Activated CD8-positive, alpha-beta T cell treated with anti-CD3 and anti-CD28 coated beads, Interleukin-2, amount 10 ng/mL, durations not matched to agents 7 days and 5 days (primary cell): ENCODE measurements at regions not wholly inside any gene's neighbourhood (a gene's known extent, or its start where the extent isn't known, plus 50 kb on each side); places are given as distances from the start of the nearest gene placed in this dataset.
A peak's percentile ranks its signal among the peaks of the same experiment; 100 is the strongest.

ENCODE experiments used
- ATAC-seq: fragments of 150-1000 bp; cut with Tn5 transposase; one replicate; pipeline ENCODE4 v1.10.0; 2021; ENCODE audit warnings: moderate library complexity
- CTCF ChIA-PET: fragments of 350-600 bp; sonication (Branson Sonifier 250); formaldehyde crosslinking; loops from one replicate; lab custom pipeline; 2021; ENCODE audit warnings: antibody characterized with exemption; lab: Charles Lee
- POLR2A ChIA-PET: fragments of 350-600 bp; sonication (Branson Sonifier 250); formaldehyde crosslinking; loops from one replicate; lab custom pipeline; 2021; ENCODE audit warnings: antibody characterized with exemption; lab: Charles Lee
- DNase-seq: peaks from one replicate; pipeline ENCODE4 v3.0.0-alpha.2; 2020
- H3K27ac Mint-ChIP-seq: one replicate; pipeline ENCODE4 v1.8.0; 2021; ENCODE audit warnings: mild to moderate bottlenecking, mixed read lengths
- H3K27me3 Mint-ChIP-seq: one replicate; pipeline ENCODE4 v1.8.0; 2021; ENCODE audit warnings: low read depth, mixed read lengths
- H3K36me3 Mint-ChIP-seq: one replicate; pipeline ENCODE4 v1.8.0; 2021; ENCODE audit warnings: low read depth, mixed read lengths
- H3K4me1 Mint-ChIP-seq: one replicate; pipeline ENCODE4 v1.8.0; 2021; ENCODE audit warnings: low read depth, mixed read lengths
- H3K4me3 Mint-ChIP-seq: one replicate; pipeline ENCODE4 v1.8.0; 2021; ENCODE audit warnings: mild to moderate bottlenecking, mixed read lengths
- H3K9me3 Mint-ChIP-seq: one replicate; pipeline ENCODE4 v1.8.0; 2022; ENCODE audit warnings: mixed read lengths; ENCODE audit not compliant: insufficient read depth

- H3K4me1 Mint-ChIP-seq: peaks cover 37% of the 10 kb centered on the region
- ChIA-PET CTCF (interaction anchor here (0.6 to 1.8 kb wide), 2 partner anchors 10 to 204 kb away, joined by 3 read pairs; no protein-coding TSS in a partner anchor), POLR2A (no interaction called here)
- peaks cover 3% of the 10 kb centered on the region for H3K27me3 Mint-ChIP-seq
- no peak overlapping the region for H3K4me3 Mint-ChIP-seq
- H3K27ac Mint-ChIP-seq: no peak overlapping the region
- ATAC-seq (no peak), DNase-seq (no peak)
- no peaks in the 10 kb centered on the region for H3K36me3 Mint-ChIP-seq
- H3K9me3 Mint-ChIP-seq: no peaks in the 10 kb centered on the region
These were observed 243.3 kb downstream of the ERMARD start for GRCh38 chr6:169994739-169995138.

GRCh38 chr6:169993861-169994481 is 242.5 kb downstream of the ERMARD start:
- peak overlapping the region; percentile 8 for H3K27ac Mint-ChIP-seq
- H3K4me3 Mint-ChIP-seq: no peak overlapping the region
- DNase-seq (no peak), ATAC-seq (no peak)
- POLR2A ChIA-PET: no interaction called here
- peaks cover 3% of the 10 kb centered on the region for H3K27me3 Mint-ChIP-seq
- no peaks in the 10 kb centered on the region for H3K36me3 Mint-ChIP-seq
- peaks cover 41% of the 10 kb centered on the region for H3K4me1 Mint-ChIP-seq
- H3K9me3 Mint-ChIP-seq: no peaks in the 10 kb centered on the region
- CTCF ChIA-PET: interaction anchor here (0.9 to 1.8 kb wide), 2 partner anchors 10 to 204 kb away, joined by 3 to 4 read pairs; no protein-coding TSS in a partner anchor

DNA sequence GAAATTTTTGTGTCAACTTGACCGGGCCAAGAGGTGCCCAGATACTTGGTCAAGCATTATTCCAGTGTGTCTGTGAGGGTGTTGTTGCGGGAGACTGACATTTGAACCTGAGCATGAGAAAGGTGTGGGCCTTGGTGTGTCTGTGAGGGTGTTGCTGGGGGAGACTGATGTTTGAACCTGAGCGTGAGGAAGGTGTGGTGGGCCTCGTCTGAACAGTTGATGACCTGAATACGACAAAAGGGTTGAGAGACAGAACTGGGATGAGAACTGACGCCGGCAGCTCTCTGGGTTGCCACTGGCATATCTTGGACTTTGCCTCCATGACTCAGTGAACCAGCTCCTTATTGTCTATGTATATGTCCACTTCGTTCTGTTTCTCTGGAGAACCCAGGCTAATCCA is 240.5 kb downstream of the ERMARD start:
- POLR2A ChIA-PET: no interaction called here
- Mint-ChIP-seq H3K4me3 (no peak overlapping the region), H3K27me3 (peaks cover 3% of the 10 kb centered on the region), H3K9me3 (no peaks in the 10 kb centered on the region), H3K36me3 (no peaks in the 10 kb centered on the region), H3K27ac (no peak overlapping the region), H3K4me1 (peaks cover 33% of the 10 kb centered on the region)
- CTCF ChIA-PET: interaction anchor here (1.6 kb wide), 1 partner anchor 525 kb away, joined by 5 read pairs; no protein-coding TSS in a partner anchor
- no peak for DNase-seq
- no peak for ATAC-seq

GRCh38 chr6:169991031-169991390 is 239.6 kb downstream of the ERMARD start:
- H3K4me3 Mint-ChIP-seq: no peak overlapping the region
- CTCF ChIA-PET: interaction anchor here (1.6 kb wide), 1 partner anchor 526 kb away, joined by 5 read pairs; no protein-coding TSS in a partner anchor
- DNase-seq: no peak
- ATAC-seq: no peak
- peaks cover 33% of the 10 kb centered on the region for H3K4me1 Mint-ChIP-seq
- H3K9me3 Mint-ChIP-seq: no peaks in the 10 kb centered on the region
- H3K36me3 Mint-ChIP-seq: no peaks in the 10 kb centered on the region
- no peak overlapping the region for H3K27ac Mint-ChIP-seq
- POLR2A ChIA-PET: no interaction called here
- H3K27me3 Mint-ChIP-seq: peaks cover 3% of the 10 kb centered on the region

DNA sequence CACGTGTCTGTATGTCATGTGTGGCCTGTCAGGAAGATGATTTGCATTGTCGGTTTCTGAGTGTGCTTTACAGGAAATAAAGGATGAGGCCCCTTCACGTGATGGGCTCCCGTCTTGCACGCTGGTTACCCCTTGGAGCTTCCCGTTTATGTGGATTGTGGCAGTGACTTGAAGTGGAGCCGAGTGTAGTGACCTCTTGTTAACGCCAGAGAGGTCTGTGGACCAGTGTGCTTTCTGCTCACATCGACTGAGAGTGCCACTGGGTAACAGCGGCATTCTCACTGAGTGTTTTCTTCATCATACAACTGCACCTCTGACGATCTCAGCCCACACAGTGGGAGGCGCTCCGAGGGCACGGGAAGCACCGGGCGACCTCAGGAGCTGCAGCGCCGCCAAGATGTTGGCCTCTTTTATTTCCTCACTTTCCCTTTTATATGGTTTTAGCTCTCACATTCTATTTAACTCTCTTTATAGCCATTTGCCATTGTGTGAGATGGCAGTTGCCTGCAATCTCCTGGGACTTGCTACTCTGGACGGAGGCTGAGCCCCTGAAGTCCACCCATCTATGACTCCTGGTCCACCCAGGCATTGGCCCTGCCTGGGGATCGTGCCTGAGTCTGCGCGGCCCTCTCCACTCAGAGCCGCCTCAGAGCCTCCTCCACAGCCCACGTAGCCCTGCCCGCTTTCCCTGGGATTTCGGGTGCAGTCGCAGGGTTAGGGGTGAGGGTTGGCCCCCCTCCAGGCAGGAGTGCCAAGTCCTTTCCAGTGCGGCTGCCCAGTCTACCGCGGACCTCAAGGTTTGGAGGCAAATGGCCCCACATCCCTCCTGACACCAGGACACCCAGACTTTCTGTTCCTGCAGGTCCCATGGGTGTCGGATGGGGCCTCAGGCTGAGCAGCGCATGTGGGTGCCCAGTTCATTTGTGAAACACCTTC is 238.9 kb downstream of the ERMARD start:
- peak overlapping the region; percentile 16 for H3K4me3 Mint-ChIP-seq
- H3K9me3 Mint-ChIP-seq: no peaks in the 10 kb centered on the region
- ATAC-seq (peak; percentile 84), DNase-seq (peak; percentile 64)
- no peaks in the 10 kb centered on the region for H3K36me3 Mint-ChIP-seq
- H3K27me3 Mint-ChIP-seq: peaks cover 3% of the 10 kb centered on the region
- peaks cover 33% of the 10 kb centered on the region for H3K4me1 Mint-ChIP-seq
- POLR2A ChIA-PET: interaction anchor here (1.0 kb wide), 1 partner anchor 158 kb away, joined by 4 read pairs; no protein-coding TSS in a partner anchor
- H3K27ac Mint-ChIP-seq: peak overlapping the region; percentile 75
- CTCF ChIA-PET: interaction anchor here (0.8 to 1.9 kb wide), 6 partner anchors 43 to 527 kb away, joined by 3 to 5 read pairs (median 4); no protein-coding TSS in a partner anchor

- CTCF ChIA-PET: interaction anchor here (0.8 to 1.9 kb wide), 6 partner anchors 42 to 528 kb away, joined by 3 to 5 read pairs (median 4); no protein-coding TSS in a partner anchor
- Mint-ChIP-seq H3K27ac (no peak overlapping the region), H3K4me3 (no peak overlapping the region), H3K4me1 (peaks cover 33% of the 10 kb centered on the region), H3K27me3 (no peaks in the 10 kb centered on the region), H3K9me3 (no peaks in the 10 kb centered on the region), H3K36me3 (no peaks in the 10 kb centered on the region)
- POLR2A ChIA-PET: interaction anchor here (1.0 kb wide), 1 partner anchor 158 kb away, joined by 4 read pairs; no protein-coding TSS in a partner anchor
- DNase-seq: no peak
- ATAC-seq: no peak
These were observed 238.2 kb downstream of the ERMARD start for GRCh38 chr6:169989594-169989993.

DNA sequence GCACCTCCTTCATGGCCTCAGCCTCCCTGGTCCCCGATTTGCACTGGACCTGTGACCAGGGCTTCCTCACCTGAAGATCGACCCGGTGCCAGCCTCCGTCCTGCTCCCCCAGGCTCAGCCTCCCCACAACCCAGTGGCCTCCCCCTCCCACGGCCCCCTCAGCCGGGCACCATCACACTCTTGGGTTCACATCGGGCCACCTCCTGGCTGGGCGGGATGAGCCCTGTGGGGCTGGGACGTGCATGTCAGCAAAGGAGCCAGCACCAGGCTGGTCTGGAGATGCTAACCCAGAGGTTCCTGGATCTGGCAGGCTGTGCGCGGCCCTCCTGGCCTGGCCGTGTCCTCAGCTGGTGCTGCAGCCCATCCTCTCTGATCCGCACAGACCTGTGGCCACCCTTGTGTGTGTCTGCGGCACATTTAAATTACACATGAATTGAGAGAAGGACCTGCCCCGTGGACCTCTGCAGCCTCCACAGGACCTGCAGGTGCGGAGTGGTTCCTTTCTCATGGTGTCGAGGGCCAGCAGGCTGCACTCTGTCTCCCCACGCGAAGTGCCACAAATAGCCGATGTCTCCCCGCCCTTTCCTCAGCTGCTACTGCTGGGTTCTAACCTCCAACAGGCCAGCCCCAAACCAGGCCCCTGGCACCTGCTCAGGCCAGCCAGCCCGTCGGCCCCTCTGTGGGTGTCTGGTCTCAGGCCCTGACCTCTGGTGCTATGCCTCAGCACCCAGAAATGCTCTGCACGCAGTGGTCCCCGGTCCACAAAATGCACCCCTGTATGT is 237.5 kb downstream of the ERMARD start:
- H3K4me3 Mint-ChIP-seq: no peak overlapping the region
- DNase-seq (no peak), ATAC-seq (no peak)
- ChIA-PET CTCF (interaction anchor here (0.8 to 1.9 kb wide), 6 partner anchors 41 to 528 kb away, joined by 3 to 5 read pairs (median 4); no protein-coding TSS in a partner anchor), POLR2A (no interaction called here)
- no peaks in the 10 kb centered on the region for H3K27me3 Mint-ChIP-seq
- H3K36me3 Mint-ChIP-seq: no peaks in the 10 kb centered on the region
- no peak overlapping the region for H3K27ac Mint-ChIP-seq
- H3K9me3 Mint-ChIP-seq: no peaks in the 10 kb centered on the region
- peaks cover 33% of the 10 kb centered on the region for H3K4me1 Mint-ChIP-seq

DNA sequence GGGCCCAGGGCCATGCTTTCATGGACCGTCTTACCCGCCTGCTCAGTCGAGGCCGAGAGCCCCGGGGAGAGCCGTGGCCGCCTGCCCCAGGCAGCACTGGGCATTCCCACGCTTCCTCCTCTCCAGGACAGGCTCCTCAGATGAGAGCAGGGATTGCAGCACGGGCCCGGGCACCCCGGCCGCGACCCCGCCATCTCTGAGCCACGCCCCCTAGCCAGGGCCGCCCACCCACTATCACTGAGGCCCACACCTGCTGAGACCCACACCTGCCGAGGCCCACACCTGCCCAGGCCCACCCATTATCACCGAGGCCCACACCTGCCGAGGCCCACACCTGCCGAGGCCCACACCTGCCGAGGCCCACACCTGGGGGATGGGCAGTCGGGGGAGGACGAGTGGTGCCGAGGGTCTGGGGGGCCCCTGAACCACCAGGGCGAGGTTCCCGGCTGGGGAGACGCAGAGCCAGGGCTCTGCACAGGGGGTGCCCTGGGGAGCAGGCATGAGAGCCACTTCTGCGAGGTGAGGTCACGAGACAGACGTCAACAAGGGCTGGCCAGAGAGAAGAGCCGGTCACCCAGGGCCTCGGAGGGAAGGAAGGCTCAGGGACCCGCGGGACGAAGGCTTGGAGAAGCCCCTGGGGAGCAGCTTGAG is 235.6 kb downstream of the ERMARD start:
- ChIA-PET CTCF (no interaction called here), POLR2A (no interaction called here)
- H3K4me1 Mint-ChIP-seq: peaks cover 22% of the 10 kb centered on the region
- no peak overlapping the region for H3K27ac Mint-ChIP-seq
- no peaks in the 10 kb centered on the region for H3K9me3 Mint-ChIP-seq
- no peak overlapping the region for H3K4me3 Mint-ChIP-seq
- no peaks in the 10 kb centered on the region for H3K36me3 Mint-ChIP-seq
- DNase-seq (no peak), ATAC-seq (no peak)
- no peaks in the 10 kb centered on the region for H3K27me3 Mint-ChIP-seq

DNA sequence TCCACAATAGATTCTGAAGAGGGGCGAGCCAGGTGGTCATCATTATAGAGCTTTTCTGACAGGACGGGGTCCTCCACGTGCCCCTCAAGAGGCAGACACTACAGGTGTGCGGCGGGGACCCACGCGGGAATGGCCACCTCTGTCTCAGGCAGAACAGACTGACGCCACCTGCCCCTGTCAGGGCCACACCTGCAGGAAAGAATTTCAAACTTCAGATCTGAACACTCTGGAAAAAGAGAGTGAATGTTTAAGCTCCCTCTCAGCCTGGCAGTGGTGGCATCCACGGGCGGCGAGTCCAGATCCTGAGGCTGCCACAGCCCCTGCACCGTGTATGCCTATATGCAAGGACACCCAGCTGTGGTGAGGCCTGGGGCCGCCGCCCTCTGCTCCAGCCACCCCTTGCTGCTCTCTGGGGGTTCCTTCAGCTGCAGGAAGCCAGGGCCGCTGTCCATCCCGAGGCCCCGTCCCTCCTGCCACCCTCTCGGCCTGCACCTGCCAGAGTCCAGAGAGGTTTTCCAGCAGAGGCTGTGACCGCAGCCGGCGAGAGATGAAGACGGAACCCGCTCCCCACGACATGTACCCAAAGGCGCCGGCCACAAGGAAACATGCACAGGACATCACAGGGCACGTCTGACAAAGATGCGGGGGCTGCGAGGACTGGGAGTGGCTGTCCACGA is 234.9 kb downstream of the ERMARD start:
- ATAC-seq: no peak
- Mint-ChIP-seq H3K4me3 (no peak overlapping the region), H3K27ac (no peak overlapping the region), H3K4me1 (peaks cover 16% of the 10 kb centered on the region), H3K9me3 (no peaks in the 10 kb centered on the region), H3K36me3 (no peaks in the 10 kb centered on the region), H3K27me3 (no peaks in the 10 kb centered on the region)
- CTCF ChIA-PET: no interaction called here
- no peak for DNase-seq
- POLR2A ChIA-PET: no interaction called here

DNA sequence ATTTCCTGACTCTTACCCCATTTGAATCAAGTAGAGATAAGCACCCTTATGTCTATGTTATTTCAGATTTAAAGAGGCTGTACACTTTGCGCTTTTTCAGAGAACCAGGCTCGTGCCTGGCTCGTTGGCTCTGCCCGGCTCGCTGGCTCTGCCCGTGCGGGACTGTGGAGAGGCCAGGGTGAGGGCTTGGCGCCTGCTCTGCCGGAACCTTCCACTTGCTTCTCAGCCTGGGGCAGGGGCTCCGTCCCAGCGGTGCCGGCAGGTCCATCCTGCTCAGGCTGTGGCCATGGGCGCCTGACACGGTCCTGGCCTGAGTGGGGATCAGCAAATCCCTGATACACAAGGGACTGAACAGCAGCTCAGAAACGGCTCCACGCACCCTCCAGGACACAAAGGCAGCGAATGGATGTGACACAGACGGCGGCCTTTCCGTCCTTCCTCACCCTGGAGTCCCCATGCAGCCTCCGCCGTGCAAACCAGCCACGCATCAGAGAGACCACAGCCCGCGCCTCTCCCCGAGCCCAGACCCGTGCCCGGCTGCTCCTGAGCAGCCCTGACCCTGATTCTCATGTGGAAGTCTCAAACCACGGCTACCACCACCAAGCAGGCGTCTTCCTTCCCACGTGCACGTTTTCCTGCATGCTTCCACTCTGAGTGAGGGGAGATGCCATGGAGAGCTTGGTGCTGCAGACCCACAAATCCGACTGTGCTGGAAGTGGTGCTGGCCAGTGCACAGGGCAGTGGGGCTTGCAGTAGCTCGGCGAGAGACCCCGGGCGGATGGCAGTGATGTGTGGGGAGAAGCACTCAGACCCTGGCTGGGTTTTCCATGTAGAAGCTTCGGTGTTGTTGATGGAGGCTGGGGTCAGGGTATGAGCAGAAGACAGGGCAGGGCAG is 233.9 kb downstream of the ERMARD start:
- ATAC-seq (no peak), DNase-seq (no peak)
- POLR2A ChIA-PET: no interaction called here
- CTCF ChIA-PET: no interaction called here
- H3K4me1 Mint-ChIP-seq: peaks cover 10% of the 10 kb centered on the region
- no peaks in the 10 kb centered on the region for H3K9me3 Mint-ChIP-seq
- H3K27me3 Mint-ChIP-seq: no peaks in the 10 kb centered on the region
- H3K27ac Mint-ChIP-seq: no peak overlapping the region
- H3K4me3 Mint-ChIP-seq: no peak overlapping the region
- H3K36me3 Mint-ChIP-seq: no peaks in the 10 kb centered on the region
